ENCODE measurements at regions not wholly inside any gene's neighbourhood (a gene's known extent, or its start where the extent isn't known, plus 50 kb on each side); places are given as distances from the start of the nearest gene placed in this dataset.

GRCh38 chr3:117798687-117799386 lies 1089.3 kb downstream of the TUSC7 start:
- TF ChIP-seq POLR2A (IDR thresholded peaks at IDR 0.05), result no peak
- TF ChIP-seq, protein P1, sequence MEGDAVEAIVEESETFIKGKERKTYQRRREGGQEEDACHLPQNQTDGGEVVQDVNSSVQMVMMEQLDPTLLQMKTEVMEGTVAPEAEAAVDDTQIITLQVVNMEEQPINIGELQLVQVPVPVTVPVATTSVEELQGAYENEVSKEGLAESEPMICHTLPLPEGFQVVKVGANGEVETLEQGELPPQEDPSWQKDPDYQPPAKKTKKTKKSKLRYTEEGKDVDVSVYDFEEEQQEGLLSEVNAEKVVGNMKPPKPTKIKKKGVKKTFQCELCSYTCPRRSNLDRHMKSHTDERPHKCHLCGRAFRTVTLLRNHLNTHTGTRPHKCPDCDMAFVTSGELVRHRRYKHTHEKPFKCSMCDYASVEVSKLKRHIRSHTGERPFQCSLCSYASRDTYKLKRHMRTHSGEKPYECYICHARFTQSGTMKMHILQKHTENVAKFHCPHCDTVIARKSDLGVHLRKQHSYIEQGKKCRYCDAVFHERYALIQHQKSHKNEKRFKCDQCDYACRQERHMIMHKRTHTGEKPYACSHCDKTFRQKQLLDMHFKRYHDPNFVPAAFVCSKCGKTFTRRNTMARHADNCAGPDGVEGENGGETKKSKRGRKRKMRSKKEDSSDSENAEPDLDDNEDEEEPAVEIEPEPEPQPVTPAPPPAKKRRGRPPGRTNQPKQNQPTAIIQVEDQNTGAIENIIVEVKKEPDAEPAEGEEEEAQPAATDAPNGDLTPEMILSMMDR (IDR thresholded peaks at IDR 0.05), result no peak

Data from thyroid gland (tissue), 4 donors.